Muscle of arm (tissue), 1 donor: ENCODE measurements at regions not wholly inside any gene's neighbourhood (a gene's known extent, or its start where the extent isn't known, plus 50 kb on each side); places are given as distances from the start of the nearest gene placed in this dataset.

Source experiments
- DNase-seq: peaks from one replicate; pipeline ENCODE4 v3.0.0-alpha.2; 2013

DNA sequence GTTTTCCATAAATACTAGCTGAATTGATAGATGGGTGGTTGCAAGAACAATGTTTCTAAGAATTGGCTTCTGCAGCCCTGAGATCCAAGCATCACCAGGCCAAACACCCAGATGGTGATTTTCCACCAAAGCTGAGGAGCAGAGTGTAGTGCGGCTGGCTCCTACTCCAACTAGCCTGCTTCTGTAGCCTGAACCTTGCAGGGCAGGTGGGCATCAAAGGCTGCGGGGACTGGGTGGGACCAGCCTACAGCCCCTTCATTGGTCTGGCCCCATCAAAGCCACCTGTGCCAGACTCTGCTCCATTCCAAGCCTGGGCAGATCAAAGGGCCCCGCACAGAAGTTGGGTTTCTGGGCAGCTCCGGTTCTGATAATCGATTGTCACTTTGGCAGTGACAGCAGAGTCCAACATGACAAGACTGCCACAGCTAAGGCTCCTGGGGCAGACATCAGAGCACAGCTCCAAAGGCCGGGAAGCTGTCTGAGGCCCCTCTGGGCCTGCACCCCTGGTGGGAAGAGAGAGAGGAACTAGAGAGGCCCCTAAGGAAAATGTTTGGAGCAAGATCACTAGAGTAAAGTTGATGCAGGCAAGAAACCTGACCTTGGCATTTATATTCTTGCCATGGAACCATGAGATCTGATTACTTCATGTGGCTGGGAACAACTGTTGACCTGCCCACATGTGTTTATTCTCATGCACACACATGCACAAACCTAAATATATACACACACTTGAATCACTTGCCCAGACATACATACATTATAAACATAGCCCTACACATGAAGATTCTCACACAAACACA, 582.9 kb downstream of the INSC start:
- no peak for DNase-seq

GRCh38 chr11:15698855-15699254, 584.1 kb downstream of the INSC start:
- DNase-seq = no peak

DNA sequence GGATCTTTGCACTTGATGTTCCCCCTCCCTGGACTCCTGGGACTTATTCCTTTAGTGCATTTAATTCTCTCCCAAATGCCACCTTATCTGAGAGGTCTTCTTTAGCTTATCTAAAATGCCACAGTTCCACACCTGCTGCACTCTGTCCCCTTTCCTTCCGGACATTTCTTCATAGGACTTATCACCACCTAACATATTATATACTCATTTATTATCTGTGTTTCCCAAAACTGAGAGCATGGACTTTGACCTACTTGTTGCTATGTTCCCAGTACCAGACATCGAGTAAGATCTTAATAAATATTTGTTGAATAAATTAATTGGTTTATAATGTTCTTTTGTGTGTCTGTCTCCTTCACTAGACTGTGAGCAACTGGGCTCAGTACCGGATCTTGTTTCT, 585.3 kb downstream of the INSC start:
- DNase-seq = no peak

GRCh38 chr11:15700456-15700855, 585.7 kb downstream of the INSC start:
- no peak for DNase-seq

- no peak for DNase-seq
Observed at GRCh38 chr11:15704064-15704463, 589.3 kb downstream of the INSC start.

GRCh38 chr11:15704556-15704955, 589.8 kb downstream of the INSC start:
- DNase-seq = no peak

- DNase-seq = no peak
Observed at GRCh38 chr11:15705891-15706290, 591.2 kb downstream of the INSC start.

GRCh38 chr11:15707194-15707593, 592.5 kb downstream of the INSC start:
- DNase-seq = no peak

DNA sequence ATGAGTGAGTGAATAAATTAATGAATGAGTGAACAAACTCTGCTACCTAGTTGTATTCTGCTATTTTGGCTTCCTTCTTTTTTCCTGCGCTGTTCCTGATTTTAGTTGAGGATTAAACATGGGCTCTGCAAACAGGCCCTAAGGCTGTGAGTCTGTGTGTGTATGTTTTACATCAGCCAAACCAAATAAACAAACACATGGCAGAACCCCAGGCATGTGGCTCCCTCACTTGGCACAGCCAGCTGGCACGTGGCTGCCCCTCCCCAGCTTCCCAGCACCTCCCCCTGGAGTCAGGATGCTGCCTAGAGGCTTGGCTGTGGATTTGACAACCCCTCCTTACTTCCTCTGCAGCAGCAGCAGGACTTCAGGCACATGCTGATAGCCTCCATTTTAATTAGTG, 593.2 kb downstream of the INSC start:
- DNase-seq = no peak

GRCh38 chr11:15710580-15711275, 596.0 kb downstream of the INSC start:
- DNase-seq = no peak

- DNase-seq = no peak
Observed at GRCh38 chr11:15711311-15711710, 596.6 kb downstream of the INSC start.

- DNase-seq = no peak
Observed at GRCh38 chr11:15714641-15715399, 600.1 kb downstream of the INSC start.

DNA sequence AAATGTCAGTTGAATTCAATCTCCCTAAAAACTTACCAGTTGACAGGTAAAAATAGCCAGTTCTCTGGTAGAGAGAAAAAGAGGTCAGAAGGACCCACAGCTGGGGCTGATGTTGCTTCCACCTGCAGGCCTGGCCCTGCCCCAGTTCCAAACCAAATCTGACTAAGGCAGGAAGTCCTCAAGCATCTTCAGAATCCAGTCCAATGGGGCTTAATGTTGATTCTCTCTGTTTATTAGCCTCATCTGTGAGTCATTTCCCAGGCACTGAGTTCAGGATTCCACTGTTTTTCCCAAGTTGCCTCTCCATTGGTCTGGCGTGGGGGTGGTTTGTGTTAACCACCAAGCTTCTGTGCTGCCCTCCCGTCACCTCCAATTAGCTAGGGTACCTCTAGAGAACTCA, 601.8 kb downstream of the INSC start:
- DNase-seq = no peak

DNA sequence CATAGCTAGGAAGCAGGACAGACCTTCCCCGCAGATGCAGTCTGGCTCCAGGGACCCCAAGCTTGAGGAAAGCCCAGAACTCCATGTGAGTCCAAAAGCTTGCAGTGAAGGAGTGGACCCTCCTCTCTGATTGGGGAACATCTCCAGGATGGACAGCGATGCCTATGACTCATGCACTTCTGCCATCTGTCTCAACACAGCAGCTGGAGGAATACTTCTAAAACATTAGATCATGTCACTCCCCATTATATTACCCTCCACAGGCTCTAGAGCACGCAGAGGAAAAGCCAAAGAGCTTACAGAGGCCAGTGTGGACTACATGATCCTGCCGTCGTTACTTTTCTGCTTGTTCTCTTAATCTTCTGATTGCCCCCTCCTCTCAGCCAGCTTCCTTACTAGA, 605.7 kb downstream of the INSC start:
- peak; percentile 30 for DNase-seq

GRCh38 chr11:15723966-15724365, 609.2 kb downstream of the INSC start:
- no peak for DNase-seq

DNA sequence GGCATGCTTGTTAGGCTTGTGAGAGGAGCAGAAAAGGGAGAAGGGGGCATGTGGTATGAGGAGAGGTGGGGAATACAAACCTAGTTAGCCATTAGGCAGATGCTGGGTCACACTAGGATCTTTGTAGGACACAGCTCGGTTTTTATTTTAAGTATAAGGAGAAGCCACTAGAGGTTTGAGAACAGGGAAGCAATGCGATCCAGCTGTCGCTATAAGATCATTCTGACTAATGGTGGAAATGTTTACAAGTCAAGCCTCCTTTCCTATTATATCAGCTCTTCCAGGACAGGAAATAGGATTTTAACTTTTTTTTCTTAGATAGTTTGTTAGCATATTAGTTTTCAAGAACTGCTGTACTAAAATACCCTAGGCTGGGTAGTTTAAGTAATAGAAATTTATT, 609.9 kb downstream of the INSC start:
- DNase-seq = no peak

- DNase-seq = no peak
Observed at GRCh38 chr11:15725246-15725645, 610.5 kb downstream of the INSC start.

GRCh38 chr11:15726221-15726746, 611.6 kb downstream of the INSC start:
- no peak for DNase-seq

DNA sequence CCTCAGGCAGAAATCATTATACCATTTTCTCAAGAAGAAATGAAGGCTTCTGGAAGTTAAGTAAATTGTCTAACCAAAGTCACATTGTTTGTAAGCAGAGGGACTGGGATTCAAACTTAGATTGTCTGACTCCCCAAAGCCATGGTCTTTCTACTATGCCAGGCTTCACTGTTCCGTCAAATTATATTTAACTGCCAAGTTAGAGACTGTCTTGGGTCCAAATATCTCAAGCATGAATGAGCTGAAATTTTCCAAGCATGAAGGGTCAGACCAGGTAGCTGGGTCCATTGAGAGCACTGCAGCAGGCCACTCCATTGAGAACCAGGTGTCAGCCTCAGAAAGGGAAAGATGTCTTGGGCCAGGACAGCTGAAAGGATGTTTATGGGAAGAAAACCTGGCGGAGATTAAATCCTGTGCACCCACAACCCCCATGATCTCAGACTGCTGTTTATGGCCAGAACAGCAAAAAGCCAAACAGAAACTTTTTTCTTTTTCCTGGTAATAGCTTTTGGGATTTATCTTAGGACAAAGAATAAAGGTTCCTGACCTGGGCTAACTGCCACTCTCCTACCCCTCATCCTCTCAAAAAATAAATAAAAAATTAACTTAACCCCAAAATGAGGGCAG, 612.3 kb downstream of the INSC start:
- DNase-seq = peak; percentile 43

GRCh38 chr11:15727520-15727914, 612.8 kb downstream of the INSC start:
- peak; percentile 70 for DNase-seq

GRCh38 chr11:15728207-15728606, 613.5 kb downstream of the INSC start:
- no peak for DNase-seq
